ENCODE measurements at regions not wholly inside any gene's neighbourhood (a gene's known extent, or its start where the extent isn't known, plus 50 kb on each side); places are given as distances from the start of the nearest gene placed in this dataset.

GRCh38 chr14:95006479-95006878, 150.8 kb downstream of the DICER1 start:
- peaks cover 0 to 48% (median 20%) of the 10 kb centered on the region in 4 donors for H3K4me1 ChIP-seq

DNA sequence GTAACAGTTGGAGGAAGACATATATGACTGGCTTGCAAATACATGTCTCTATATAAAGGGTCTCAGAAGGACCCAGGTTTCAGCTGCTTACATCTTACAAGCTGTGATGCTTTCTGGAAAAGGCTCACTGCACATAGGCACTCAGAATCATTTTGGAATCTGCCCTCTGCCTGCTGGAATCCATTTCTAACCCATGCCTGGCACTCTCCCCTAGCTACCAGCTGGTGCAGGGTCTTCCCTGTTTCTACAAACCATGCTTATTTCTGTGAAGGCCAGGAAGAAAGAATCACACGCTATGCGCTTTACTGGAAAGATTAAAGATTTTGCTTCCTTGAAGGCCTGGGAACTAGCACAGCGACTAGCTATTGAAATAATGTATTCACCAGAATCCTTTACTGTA, 151.3 kb downstream of the DICER1 start:
- Histone ChIP-seq H3K27me3 (no peaks in the 10 kb centered on the region), H3K27ac (no peak overlapping the region), H3K4me3 (no peak overlapping the region), H3K36me3 (no peaks in the 10 kb centered on the region), H3K4me1 (peaks cover 0 to 44% (median 20%) of the 10 kb centered on the region in 4 donors), H3K9me3 (no peaks in the 10 kb centered on the region)
- TF ChIP-seq, protein P1, sequence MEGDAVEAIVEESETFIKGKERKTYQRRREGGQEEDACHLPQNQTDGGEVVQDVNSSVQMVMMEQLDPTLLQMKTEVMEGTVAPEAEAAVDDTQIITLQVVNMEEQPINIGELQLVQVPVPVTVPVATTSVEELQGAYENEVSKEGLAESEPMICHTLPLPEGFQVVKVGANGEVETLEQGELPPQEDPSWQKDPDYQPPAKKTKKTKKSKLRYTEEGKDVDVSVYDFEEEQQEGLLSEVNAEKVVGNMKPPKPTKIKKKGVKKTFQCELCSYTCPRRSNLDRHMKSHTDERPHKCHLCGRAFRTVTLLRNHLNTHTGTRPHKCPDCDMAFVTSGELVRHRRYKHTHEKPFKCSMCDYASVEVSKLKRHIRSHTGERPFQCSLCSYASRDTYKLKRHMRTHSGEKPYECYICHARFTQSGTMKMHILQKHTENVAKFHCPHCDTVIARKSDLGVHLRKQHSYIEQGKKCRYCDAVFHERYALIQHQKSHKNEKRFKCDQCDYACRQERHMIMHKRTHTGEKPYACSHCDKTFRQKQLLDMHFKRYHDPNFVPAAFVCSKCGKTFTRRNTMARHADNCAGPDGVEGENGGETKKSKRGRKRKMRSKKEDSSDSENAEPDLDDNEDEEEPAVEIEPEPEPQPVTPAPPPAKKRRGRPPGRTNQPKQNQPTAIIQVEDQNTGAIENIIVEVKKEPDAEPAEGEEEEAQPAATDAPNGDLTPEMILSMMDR (IDR thresholded peaks at IDR 0.05), result no peak
- intact Hi-C loops (cut with DNase I; ENCODE audit: low total_unique reads), result no loop called here
- DNase-seq, result no peak

More at GRCh38 chr14:95006479-95006878, 150.8 kb downstream of the DICER1 start:
- Histone ChIP-seq H3K36me3 (no peaks in the 10 kb centered on the region), H3K9me3 (no peaks in the 10 kb centered on the region), H3K27ac (no peak overlapping the region), H3K4me3 (no peak overlapping the region), H3K27me3 (no peaks in the 10 kb centered on the region)
- DNase-seq, result no peak
- TF ChIP-seq, protein P1 (IDR thresholded peaks at IDR 0.05), result no peak
- intact Hi-C loops (cut with DNase I; ENCODE audit: low total_unique reads), result no loop called here

DNA sequence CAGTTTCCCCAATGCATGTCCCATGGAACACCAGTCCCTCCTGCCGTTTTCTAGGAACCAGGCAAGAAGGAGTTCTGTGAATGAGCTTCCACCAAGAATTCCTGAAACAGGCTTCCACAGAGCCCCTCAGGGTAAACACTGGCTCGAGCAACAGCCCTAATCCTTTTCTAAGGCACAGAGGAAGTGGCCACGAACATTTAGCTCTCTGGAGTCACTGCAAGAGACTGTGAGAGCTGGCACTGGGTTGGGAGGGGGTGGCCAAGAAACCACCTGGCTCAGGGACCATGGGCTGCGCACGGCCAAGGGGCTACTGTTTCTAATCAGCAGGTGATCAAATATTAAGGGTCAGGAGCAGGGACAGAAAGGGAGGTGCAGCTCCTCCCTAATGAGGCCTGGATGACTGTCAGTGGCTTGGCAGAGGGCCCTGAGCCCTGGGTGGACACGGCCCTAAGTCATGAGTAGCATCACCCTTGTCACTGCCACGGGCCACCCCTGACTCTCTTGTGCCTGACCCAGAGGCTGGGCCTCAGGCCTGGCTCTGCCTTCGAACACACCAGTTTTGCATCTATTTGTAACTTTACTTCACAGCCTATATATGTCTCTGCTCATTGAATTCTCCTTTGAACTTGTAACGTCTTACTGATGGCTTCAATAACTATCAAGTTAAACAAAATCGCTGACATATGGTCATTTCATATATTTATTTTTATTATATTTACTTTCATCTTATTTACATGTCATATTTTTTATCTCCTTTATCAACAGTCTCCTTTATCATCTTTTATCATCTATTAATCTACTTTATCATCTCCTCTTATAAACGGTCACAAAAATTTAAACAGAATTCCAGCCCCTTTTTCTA, 154.0 kb downstream of the DICER1 start:
- intact Hi-C loops (cut with DNase I; ENCODE audit: low total_unique reads), result no loop called here
- H3K9me3 ChIP-seq, result no peaks in the 10 kb centered on the region
- H3K27me3 ChIP-seq, result no peaks in the 10 kb centered on the region
- TF ChIP-seq, protein P1 (IDR thresholded peaks at IDR 0.05), result no peak
- peak overlapping the region in 1 of 2 donors; percentile 48 for H3K27ac ChIP-seq
- no peaks in the 10 kb centered on the region for H3K36me3 ChIP-seq
- H3K4me1 ChIP-seq, result peaks cover 0 to 17% (median 6%) of the 10 kb centered on the region in 4 donors
- DNase-seq, result no peak
- no peak overlapping the region for H3K4me3 ChIP-seq

DNA sequence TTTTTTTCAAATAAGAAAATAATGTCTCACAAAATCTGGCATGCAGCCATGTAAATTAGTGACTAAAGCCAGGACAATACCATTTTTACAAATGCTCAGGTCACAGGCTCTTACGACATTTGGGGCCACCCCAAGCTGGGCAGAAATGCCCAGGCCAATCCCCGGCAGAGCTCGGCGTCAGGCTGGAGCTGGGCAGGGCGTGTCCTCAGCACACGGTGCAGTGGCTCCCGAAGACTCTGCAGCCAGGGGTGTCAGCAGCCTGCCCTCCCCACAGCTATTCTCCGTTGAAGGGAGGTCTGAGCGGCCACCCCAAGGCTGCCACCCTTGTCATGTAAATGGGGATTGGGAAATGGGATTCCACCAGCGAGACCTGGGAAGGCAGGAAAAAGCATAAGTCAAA, 158.6 kb downstream of the DICER1 start:
- peaks cover 0 to 15% (median 6%) of the 10 kb centered on the region in 4 donors for H3K4me1 ChIP-seq

GRCh38 chr14:94998110-94998509, 159.2 kb downstream of the DICER1 start:
- no peak overlapping the region for H3K4me3 ChIP-seq
- TF ChIP-seq, protein P1 (IDR thresholded peaks at IDR 0.05), result no peak
- no peaks in the 10 kb centered on the region for H3K9me3 ChIP-seq
- H3K36me3 ChIP-seq, result no peaks in the 10 kb centered on the region
- no peak overlapping the region for H3K27ac ChIP-seq
- H3K4me1 ChIP-seq, result peaks cover 0 to 15% (median 6%) of the 10 kb centered on the region in 4 donors
- no peak for DNase-seq
- intact Hi-C loops (cut with DNase I; ENCODE audit: low total_unique reads), result no loop called here
- H3K27me3 ChIP-seq, result peaks cover 0 to 7% of the 10 kb centered on the region in 2 donors

More for the DNA sequence above, 158.6 kb downstream of the DICER1 start:
- no peak overlapping the region for H3K4me3 ChIP-seq
- peaks cover 0 to 7% of the 10 kb centered on the region in 2 donors for H3K27me3 ChIP-seq
- H3K36me3 ChIP-seq, result no peaks in the 10 kb centered on the region
- DNase-seq, result no peak
- TF ChIP-seq, protein P1 (IDR thresholded peaks at IDR 0.05), result no peak
- intact Hi-C loops (cut with DNase I; ENCODE audit: low total_unique reads), result no loop called here
- H3K9me3 ChIP-seq, result no peaks in the 10 kb centered on the region
- no peak overlapping the region for H3K27ac ChIP-seq

All from tibial artery (tissue), 4 donors.